Left lobe of liver (tissue), 2 donors: ENCODE measurements at regions not wholly inside any gene's neighbourhood (a gene's known extent, or its start where the extent isn't known, plus 50 kb on each side); places are given as distances from the start of the nearest gene placed in this dataset.

ENCODE experiments used
- ATAC-seq: fragments of 200-7000 bp; cut with Tn5 transposase; one replicate; pipeline ENCODE4 v1.9.1; 2020; ENCODE audit warnings: mild to moderate bottlenecking, moderate library complexity
- DNase-seq: peaks from one replicate; pipeline ENCODE4 v3.0.0-alpha.2; 2020; ENCODE audit warnings: low spot score
- donor health status: DM: no; HTN: no; CAD: no; lungs with moderate emphysema.
- donor health status: DM: no; HTN: yes; CAD: no.

DNA sequence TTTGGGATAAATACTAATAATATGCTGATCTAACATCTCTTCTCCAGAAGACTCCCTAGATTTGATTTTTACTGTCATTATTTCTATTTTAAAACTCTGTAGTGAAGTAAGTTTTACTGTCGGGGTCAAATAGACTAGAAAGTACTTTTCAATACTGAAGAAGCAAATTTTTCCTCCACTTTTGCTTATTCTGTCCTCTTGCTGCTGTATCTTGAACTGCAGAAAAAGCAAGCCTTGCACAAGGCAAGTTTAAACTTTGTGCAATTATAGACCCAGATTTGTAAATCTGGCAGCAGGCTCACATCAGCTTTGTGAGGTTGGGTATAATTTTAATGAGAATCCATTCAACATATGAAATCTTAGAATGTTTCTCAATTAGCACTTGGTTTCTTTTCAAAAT is 151.1 kb upstream of the ETS2 start:
- DNase-seq (no peak), ATAC-seq (no peak)

DNA sequence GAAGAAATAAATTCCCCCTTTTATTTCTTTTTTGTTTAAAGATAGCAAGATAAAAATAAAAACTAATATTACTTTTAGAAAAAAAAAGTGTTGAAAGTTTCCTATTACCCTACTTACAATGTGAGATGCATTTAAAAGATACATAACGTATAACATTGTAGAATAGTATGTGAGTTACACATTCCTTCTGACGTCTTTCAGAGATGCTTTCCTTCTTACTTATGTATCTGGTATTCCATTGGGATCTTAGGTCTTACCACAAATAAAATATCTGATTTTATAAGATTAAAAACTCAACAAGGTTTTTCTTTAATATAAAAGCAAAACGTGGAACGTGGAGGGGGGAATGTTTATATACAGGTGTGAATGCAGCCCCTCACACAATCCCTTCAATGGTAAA is 147.2 kb upstream of the ETS2 start:
- no peak for ATAC-seq

DNA sequence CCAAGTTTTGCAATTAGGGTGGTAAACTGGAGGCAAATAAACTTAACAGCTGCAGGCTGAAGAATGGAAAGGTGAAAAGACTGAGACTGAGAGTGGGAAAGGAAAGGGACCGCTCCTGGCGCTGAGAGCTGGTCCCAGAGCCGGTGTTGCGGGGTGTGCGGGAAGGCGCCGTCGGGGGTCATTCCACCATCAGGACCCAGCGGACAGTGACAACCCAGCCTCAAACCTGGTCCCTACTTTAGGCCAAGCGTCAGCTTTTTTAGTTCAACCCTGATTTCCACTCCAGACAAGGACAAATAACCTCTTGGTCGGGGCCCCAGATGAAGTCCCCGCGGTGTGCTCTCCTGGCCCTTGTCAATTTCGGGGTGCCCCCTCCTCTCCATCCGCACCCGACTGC is 145.8 kb upstream of the ETS2 start:
- ATAC-seq (no peak), DNase-seq (no peak)

More for the DNA sequence above, 147.2 kb upstream of the ETS2 start:
- DNase-seq = no peak

- peak; percentile 44 for ATAC-seq
- no peak for DNase-seq
Measured at GRCh38 chr21:38660333-38661196, 145.2 kb upstream of the ETS2 start.

GRCh38 chr21:38661197-38661871 is 144.4 kb upstream of the ETS2 start:
- no peak for DNase-seq

GRCh38 chr21:38661889-38662568 is 143.7 kb upstream of the ETS2 start:
- ATAC-seq (no peak), DNase-seq (no peak)

More at GRCh38 chr21:38661197-38661871, 144.4 kb upstream of the ETS2 start:
- peak; percentile 61 for ATAC-seq

DNA sequence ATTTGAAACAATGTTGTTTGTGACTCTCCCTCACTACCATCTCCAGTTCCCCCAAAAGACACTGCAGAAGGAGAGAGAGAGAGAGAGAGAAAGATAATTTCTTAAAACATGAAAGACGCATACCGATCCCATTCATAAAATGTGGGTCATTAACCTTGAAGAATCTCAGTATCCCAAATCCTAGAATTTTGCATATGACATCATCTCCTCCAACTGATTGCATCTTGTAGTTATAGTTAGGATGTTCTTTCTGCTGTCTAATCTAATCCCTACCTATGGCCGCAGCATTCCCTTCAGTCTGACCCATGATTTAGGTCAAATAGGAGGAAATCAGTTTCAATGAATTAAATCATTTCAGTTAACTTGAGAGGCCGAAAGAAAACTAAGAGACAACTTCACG is 142.4 kb upstream of the ETS2 start:
- ATAC-seq (no peak), DNase-seq (no peak)

DNA sequence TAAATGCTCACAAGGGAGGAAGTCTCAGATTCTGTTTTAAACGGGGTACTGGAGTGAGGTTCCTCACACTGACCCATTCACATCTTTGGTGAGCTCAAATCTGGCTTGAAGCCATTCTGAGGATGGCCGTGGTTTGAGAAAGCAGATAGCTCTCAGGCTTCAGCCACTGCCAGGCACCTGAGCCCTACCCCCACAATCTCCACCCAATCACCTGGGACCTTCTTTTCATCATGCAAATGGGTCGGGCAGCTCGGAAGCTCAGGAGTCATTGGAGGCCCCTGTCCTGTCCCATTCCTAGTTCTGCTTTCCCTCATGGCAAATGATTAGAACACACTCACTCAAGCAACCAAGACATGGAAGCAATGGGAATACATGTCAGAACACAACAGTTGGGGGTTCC is 141.4 kb upstream of the ETS2 start:
- ATAC-seq (no peak), DNase-seq (no peak)

DNA sequence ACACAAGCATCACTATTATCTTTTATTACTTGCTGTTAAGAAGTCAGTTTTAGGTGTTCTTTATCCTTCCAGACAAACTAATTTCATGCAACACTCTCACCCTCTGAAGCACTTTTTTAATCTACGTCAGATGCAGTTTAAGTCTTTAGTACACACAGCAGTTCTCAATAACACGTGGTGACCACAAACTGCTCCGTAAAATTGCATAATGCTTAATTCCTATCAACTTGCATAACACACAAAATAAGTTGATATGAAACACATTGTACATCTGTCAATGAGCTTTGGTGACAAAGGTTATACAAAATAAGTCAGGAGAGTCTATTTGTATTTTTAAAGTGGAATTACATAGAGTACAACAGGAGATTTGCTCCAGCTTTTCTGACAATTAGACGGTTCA is 140.9 kb upstream of the ETS2 start:
- DNase-seq (no peak), ATAC-seq (no peak)

DNA sequence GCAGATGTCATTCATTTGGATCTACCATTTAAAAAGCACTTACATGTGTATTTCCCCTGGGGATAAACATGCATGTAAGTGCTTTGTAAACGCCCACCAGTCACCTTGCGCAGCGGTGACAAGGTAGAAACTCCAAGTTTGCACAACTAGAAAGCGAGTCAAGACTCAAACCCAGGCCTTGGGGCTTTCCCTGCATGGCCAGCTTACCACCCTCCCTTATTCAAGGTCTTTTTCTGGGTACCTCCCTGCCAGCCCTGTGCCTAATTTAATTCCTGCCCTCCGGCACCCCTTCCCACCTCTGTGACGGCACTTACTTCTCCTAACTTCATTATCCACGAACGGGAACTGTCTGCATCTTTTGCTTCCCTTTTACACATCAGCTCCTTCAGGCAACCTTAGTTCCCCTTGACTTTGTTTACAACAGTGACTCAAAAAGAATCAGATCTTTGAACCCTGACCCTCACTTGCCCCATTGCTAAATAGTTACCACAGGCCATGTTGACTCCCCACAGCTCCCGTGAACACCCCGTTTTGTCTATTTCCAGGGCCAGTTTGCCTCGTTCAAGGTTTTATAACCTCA is 138.3 kb upstream of the ETS2 start:
- DNase-seq = no peak
- no peak for ATAC-seq

GRCh38 chr21:38668067-38668466 is 137.7 kb upstream of the ETS2 start:
- no peak for DNase-seq
- no peak for ATAC-seq

DNA sequence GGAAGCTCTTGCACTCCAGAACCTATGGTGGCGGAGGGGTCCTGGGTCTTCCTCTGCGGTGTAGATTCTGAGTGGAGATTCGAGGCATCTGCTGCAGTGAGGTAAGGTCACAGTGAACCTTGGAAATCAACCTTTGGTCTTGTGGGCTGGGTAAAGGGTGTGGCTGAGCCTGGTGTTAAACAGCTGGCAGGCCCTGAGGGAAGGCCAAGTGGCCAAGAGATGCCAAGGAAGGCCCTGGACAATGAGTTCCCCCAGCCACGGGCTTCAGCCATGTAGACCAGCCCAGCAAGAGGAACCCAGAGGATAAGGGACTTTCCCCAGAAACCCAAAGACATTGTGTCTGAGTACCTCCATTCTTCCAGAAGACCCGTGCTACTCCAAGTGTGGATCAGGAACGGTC is 137.2 kb upstream of the ETS2 start:
- DNase-seq (no peak), ATAC-seq (no peak)

- DNase-seq (no peak), ATAC-seq (peak; percentile 80)
Measured at GRCh38 chr21:38669186-38669585, 136.5 kb upstream of the ETS2 start.

GRCh38 chr21:38670861-38671260 is 134.9 kb upstream of the ETS2 start:
- ATAC-seq = no peak
- no peak for DNase-seq

GRCh38 chr21:38671773-38672172 is 134.0 kb upstream of the ETS2 start:
- DNase-seq (no peak), ATAC-seq (no peak)

DNA sequence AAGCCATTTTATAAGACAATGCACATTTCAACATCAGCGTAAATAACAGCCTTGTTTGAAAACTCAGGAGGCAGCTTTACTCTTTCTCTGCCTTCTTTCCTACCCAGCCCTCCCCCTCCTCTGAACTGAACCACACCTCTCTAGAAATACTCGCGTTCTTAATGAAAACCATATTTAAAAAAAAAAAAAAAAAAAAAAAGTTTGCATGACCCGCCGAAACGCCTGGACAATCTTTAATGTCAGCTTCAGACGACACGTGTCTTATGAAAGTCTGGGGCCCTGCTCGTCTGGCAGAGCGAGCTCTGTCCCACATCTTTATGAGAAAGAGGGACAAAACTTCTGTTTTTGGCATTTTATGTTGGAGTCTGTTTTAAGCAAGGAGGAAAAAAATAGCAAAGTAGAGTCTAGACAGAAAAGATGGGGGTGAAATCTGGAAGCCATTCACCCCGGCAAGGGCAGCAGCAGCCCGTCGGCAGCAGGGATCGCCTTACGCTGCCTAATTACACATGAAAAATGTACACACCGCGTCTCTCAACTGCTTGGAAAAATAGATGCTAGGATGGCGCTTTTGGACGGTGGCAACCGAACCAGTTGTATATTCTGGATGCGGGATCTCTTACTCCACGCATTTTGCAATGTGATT is 130.4 kb upstream of the ETS2 start:
- DNase-seq (no peak), ATAC-seq (no peak)

DNA sequence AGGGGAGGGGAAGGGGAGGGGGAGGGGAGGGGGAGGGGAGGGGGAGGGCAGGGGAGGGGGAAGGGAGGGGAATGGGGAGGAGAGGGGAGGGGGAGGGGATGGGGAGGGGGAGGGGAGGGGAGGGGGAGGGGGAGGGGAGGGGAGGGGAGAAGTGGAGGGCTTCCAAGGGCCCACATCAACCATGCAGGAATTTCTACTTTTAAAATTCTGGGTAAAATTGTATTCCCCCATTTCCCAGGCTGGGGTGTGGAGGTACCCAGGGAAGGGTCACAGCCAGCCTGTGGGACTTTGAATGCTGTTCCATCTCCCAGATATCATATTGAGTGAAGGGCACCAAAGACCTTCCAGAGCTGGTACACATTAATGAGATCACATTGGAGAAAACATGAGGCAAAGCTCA is 126.9 kb upstream of the ETS2 start:
- DNase-seq (no peak), ATAC-seq (no peak)

- DNase-seq (no peak), ATAC-seq (peak; percentile 17)
Measured at GRCh38 chr21:38679534-38679933, 126.2 kb upstream of the ETS2 start.

- no peak for ATAC-seq
Measured at GRCh38 chr21:38680401-38680800, 125.3 kb upstream of the ETS2 start.

GRCh38 chr21:38683222-38683621 is 122.5 kb upstream of the ETS2 start:
- ATAC-seq = no peak
- DNase-seq = no peak

More at GRCh38 chr21:38680401-38680800, 125.3 kb upstream of the ETS2 start:
- DNase-seq = no peak

- ATAC-seq (no peak), DNase-seq (no peak)
Measured at GRCh38 chr21:38688068-38688467, 117.7 kb upstream of the ETS2 start.
